ENCODE measurements at regions not wholly inside any gene's neighbourhood (a gene's known extent, or its start where the extent isn't known, plus 50 kb on each side); places are given as distances from the start of the nearest gene placed in this dataset.
A peak's percentile ranks its signal among the peaks of the same experiment; 100 is the strongest.

DNA sequence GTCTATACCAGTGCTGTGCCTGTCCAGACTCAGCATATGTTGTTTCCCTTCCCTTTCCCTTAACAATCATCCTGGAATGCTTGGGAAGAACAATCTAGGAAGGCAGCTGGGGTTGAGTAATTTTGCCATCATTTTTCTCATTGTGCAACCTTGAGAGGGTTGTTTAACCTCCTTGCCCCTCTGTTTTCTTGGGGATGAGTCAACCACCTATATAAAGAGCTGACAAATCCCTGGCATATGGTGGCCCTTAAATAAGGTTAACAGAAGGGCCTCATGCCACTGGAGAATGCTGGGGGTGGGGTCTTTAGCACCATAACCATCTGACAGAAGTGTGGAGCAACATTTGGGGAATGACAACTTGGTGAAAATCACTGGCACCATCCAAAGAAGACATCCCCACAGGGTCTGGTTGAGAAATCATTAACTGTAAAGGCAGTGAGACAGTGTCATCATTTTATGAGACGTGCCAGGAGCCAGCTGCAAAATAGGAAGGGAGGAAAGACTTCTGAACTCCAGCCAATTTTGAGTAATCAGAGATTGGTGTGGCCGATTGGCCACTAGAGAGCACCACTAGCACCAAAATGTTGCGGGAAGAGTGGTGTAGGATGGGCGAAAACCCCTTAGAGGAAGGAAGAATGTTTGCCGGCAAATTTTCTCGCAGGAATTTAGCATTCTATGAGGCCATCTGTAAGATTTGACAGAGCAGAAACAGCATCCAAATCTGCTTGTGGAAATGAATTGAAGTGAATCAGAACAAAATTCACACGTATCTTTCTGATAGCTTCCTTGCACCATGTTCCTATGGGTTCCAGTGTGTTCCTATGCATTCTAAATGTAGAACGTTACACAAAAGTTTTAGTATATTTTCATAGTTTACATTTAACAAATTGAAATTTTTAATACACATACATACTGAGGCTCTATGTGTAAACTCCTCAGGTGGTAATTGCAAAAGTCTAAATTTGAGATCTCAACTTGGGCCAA is 113.8 kb downstream of the MSX2 start:
- DNase-seq (ENCODE audit: low read depth): peak; percentile 100
- TF ChIP-seq, protein P1, sequence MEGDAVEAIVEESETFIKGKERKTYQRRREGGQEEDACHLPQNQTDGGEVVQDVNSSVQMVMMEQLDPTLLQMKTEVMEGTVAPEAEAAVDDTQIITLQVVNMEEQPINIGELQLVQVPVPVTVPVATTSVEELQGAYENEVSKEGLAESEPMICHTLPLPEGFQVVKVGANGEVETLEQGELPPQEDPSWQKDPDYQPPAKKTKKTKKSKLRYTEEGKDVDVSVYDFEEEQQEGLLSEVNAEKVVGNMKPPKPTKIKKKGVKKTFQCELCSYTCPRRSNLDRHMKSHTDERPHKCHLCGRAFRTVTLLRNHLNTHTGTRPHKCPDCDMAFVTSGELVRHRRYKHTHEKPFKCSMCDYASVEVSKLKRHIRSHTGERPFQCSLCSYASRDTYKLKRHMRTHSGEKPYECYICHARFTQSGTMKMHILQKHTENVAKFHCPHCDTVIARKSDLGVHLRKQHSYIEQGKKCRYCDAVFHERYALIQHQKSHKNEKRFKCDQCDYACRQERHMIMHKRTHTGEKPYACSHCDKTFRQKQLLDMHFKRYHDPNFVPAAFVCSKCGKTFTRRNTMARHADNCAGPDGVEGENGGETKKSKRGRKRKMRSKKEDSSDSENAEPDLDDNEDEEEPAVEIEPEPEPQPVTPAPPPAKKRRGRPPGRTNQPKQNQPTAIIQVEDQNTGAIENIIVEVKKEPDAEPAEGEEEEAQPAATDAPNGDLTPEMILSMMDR (IDR thresholded peaks at IDR 0.05; ENCODE audit: control insufficient read depth, insufficient read depth, low read depth, low read length, missing control alignments): peak; percentile 68
- no peak overlapping the region for H3K4me3 ChIP-seq (ENCODE audit: control insufficient read depth, low read depth, low read length)

GRCh38 chr5:174834081-174834480 is 109.7 kb downstream of the MSX2 start:
- DNase-seq (ENCODE audit: low read depth): peak; percentile 16
- TF ChIP-seq, protein P1 (IDR thresholded peaks at IDR 0.05; ENCODE audit: control insufficient read depth, insufficient read depth, low read depth, low read length, missing control alignments): no peak
- H3K4me3 ChIP-seq (ENCODE audit: control insufficient read depth, low read depth, low read length): no peak overlapping the region

GRCh38 chr5:174832811-174833210 is 108.4 kb downstream of the MSX2 start:
- no peak for DNase-seq (ENCODE audit: low read depth)
- TF ChIP-seq, protein P1 (IDR thresholded peaks at IDR 0.05; ENCODE audit: control insufficient read depth, insufficient read depth, low read depth, low read length, missing control alignments): no peak
- no peak overlapping the region for H3K4me3 ChIP-seq (ENCODE audit: control insufficient read depth, low read depth, low read length)

DNA sequence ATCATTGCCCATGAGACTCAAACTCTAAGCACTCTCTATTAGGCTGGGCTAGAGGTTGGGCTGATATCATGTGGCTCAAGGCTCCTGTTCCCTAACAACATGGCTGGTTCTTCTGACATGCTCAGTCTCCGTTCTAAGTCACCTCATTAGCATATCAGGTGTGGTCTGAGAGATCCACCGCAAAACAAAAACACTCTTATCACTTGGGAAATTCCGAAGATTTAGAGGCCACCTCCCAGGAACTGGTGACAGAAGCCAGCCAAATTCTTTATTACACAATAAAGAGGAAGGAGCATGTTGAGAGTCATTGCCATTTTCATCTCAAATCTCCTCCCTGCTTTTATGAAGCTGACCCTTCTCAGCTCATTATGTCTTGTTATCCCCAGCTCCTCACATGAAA is 107.6 kb downstream of the MSX2 start:
- TF ChIP-seq, protein P1 (IDR thresholded peaks at IDR 0.05; ENCODE audit: control insufficient read depth, insufficient read depth, low read depth, low read length, missing control alignments): no peak
- no peak overlapping the region for H3K4me3 ChIP-seq (ENCODE audit: control insufficient read depth, low read depth, low read length)
- DNase-seq (ENCODE audit: low read depth): no peak

DNA sequence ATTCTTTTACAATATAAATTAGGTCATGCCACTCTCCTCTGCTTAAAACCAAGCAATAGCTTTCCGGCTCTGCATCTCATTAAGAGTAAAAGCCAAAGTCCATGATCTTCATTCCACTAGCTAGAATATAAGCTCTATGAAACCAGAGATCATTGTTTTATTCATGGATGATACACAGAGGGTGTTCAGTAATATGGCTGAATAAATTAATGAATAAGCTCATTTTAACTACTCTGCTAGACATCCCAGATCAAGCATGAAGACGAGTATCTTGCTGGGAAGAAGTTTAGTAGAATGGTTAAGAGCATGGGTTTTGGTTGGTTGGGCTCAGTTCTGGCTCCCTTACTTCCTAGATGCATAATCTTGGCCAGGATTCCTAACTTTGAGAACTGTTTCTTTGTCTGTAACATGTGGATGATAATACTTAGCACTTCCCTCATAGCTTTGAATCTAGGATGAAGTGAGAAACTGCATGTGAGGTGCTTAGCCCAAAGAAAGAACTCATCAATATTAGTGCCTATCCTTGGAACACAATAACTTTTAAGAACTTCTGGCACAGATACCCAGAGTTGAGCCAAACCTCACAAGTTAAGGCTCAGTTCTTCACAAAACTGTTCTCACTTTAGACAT is 106.8 kb downstream of the MSX2 start:
- TF ChIP-seq, protein P1 (IDR thresholded peaks at IDR 0.05; ENCODE audit: control insufficient read depth, insufficient read depth, low read depth, low read length, missing control alignments): no peak
- DNase-seq (ENCODE audit: low read depth): no peak
- no peak overlapping the region for H3K4me3 ChIP-seq (ENCODE audit: control insufficient read depth, low read depth, low read length)

- DNase-seq (ENCODE audit: low read depth): no peak
- no peak overlapping the region for H3K4me3 ChIP-seq (ENCODE audit: control insufficient read depth, low read depth, low read length)
- TF ChIP-seq, protein P1 (IDR thresholded peaks at IDR 0.05; ENCODE audit: control insufficient read depth, insufficient read depth, low read depth, low read length, missing control alignments): no peak
Measured at GRCh38 chr5:174829511-174829864, 105.1 kb downstream of the MSX2 start.

Measured in AG09309 (cell line).